NB4 (cell line): ENCODE measurements at regions not wholly inside any gene's neighbourhood (a gene's known extent, or its start where the extent isn't known, plus 50 kb on each side); places are given as distances from the start of the nearest gene placed in this dataset.

Source experiments
- MYC ChIP-seq: IDR thresholded peaks from 2 replicates; pipeline ENCODE4 v1.6.1; 2011; ENCODE audit warnings: low read depth, low read length
- POLR2A ChIP-seq: IDR thresholded peaks from 2 replicates; pipeline ENCODE4 v1.6.1; 2011; ENCODE audit warnings: mild to moderate bottlenecking; ENCODE audit not compliant: insufficient read length; ENCODE audit errors: extremely low read depth
- TF ChIP-seq, protein P1 (sequence below): IDR thresholded peaks from one replicate; pipeline ENCODE4 v1.5.1; 2012; ENCODE audit warnings: low read depth, low read length

DNA sequence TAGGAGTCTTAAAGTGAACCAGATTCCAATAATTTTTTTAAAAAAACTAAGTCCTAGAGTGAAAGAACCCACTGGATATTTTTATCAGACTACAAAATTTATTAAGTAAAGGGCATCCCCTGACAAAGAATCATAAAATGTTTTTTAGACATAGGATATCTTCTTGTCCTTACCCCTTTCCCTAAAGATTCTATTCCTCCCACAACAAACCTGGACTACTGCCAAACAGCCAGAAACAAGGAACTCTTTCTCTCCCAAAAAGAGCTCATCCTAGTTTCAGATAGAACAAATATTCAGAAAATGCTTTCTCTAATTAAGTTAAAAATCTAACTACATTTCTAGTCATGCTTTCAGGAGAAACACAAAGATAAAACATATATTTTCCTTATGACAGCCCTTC is 327.1 kb downstream of the FAM181B start:
- TF ChIP-seq, protein P1, sequence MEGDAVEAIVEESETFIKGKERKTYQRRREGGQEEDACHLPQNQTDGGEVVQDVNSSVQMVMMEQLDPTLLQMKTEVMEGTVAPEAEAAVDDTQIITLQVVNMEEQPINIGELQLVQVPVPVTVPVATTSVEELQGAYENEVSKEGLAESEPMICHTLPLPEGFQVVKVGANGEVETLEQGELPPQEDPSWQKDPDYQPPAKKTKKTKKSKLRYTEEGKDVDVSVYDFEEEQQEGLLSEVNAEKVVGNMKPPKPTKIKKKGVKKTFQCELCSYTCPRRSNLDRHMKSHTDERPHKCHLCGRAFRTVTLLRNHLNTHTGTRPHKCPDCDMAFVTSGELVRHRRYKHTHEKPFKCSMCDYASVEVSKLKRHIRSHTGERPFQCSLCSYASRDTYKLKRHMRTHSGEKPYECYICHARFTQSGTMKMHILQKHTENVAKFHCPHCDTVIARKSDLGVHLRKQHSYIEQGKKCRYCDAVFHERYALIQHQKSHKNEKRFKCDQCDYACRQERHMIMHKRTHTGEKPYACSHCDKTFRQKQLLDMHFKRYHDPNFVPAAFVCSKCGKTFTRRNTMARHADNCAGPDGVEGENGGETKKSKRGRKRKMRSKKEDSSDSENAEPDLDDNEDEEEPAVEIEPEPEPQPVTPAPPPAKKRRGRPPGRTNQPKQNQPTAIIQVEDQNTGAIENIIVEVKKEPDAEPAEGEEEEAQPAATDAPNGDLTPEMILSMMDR: no peak
- no peak for TF ChIP-seq MYC
- no peak for TF ChIP-seq POLR2A
